ENCODE measurements at regions not wholly inside any gene's neighbourhood (a gene's known extent, or its start where the extent isn't known, plus 50 kb on each side); places are given as distances from the start of the nearest gene placed in this dataset.

- CTCF ChIA-PET = interaction anchor here (0.9 to 1.1 kb wide), 2 partner anchors 15 to 23 kb away, joined by 3 read pairs; no protein-coding TSS in a partner anchor
Observed at GRCh38 chr6:112591329-112591728, 244.2 kb downstream of the RFPL4B start.

DNA sequence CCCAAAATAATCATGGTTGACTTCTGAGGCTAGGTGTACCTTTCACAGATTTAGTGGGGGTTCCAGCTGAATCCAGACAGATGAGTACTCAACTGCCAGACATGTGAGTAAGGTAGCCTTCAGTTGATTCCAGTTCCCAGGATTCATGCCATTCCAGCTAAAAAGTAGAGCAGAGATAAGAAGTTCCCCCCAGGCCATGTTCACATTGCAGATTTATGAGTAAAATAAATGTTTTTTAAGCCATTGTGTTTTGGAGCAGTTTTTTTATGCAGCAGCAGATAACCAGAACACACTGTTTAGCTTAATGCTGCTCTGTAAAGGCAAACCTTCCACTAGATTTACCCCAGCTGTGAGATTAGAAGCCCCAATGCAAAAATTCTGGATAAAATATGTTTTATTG is 245.0 kb downstream of the RFPL4B start:
- TF ChIP-seq, protein P1, sequence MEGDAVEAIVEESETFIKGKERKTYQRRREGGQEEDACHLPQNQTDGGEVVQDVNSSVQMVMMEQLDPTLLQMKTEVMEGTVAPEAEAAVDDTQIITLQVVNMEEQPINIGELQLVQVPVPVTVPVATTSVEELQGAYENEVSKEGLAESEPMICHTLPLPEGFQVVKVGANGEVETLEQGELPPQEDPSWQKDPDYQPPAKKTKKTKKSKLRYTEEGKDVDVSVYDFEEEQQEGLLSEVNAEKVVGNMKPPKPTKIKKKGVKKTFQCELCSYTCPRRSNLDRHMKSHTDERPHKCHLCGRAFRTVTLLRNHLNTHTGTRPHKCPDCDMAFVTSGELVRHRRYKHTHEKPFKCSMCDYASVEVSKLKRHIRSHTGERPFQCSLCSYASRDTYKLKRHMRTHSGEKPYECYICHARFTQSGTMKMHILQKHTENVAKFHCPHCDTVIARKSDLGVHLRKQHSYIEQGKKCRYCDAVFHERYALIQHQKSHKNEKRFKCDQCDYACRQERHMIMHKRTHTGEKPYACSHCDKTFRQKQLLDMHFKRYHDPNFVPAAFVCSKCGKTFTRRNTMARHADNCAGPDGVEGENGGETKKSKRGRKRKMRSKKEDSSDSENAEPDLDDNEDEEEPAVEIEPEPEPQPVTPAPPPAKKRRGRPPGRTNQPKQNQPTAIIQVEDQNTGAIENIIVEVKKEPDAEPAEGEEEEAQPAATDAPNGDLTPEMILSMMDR (IDR thresholded peaks at IDR 0.05; ENCODE audit: control extremely low read depth, extremely low read depth, low read depth, missing control alignments) = no peak
- ChIA-PET CTCF (interaction anchor here (0.9 to 1.1 kb wide), 2 partner anchors 16 to 18 kb away, joined by 3 read pairs; no protein-coding TSS in a partner anchor), POLR2A (no interaction called here)
- DNase-seq (ENCODE audit: extremely low spot score) = no peak

More at GRCh38 chr6:112591329-112591728, 244.2 kb downstream of the RFPL4B start:
- DNase-seq (ENCODE audit: extremely low spot score) = no peak
- TF ChIP-seq, protein P1 (IDR thresholded peaks at IDR 0.05; ENCODE audit: control extremely low read depth, extremely low read depth, low read depth, missing control alignments) = no peak
- POLR2A ChIA-PET = no interaction called here

GRCh38 chr6:112594886-112595594 is 247.9 kb downstream of the RFPL4B start:
- ChIA-PET POLR2A (no interaction called here), CTCF (no interaction called here)
- DNase-seq (ENCODE audit: extremely low spot score) = no peak
- TF ChIP-seq, protein P1 (IDR thresholded peaks at IDR 0.05; ENCODE audit: control extremely low read depth, extremely low read depth, low read depth, missing control alignments) = no peak

DNA sequence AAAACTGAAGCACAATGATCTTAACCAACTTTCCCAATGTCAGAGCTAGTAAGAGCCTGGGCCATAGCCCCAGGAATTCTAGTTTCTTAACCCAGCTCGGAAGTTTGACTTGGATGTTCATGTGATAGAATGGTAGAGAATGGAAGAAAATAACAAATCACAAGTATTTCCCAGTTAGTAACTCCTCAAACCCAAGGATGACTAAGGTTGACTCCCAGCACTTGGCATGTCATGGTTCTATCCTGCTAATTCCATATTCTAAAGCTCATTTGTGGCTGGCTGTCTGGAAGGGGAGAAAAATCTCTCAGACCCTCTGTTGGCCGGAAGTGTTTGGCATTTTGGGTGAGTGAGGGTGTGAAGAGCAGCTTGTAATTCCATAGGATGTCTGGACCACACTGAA is 248.7 kb downstream of the RFPL4B start:
- ChIA-PET POLR2A (interaction anchor here (0.6 kb wide), 1 partner anchor 332 kb away, joined by 11 read pairs; no protein-coding TSS in a partner anchor), CTCF (no interaction called here)
- DNase-seq (ENCODE audit: extremely low spot score) = no peak

GRCh38 chr6:112597176-112597575 is 250.0 kb downstream of the RFPL4B start:
- TF ChIP-seq, protein P1 (IDR thresholded peaks at IDR 0.05; ENCODE audit: control extremely low read depth, extremely low read depth, low read depth, missing control alignments) = no peak
- POLR2A ChIA-PET = no interaction called here
- no peak for DNase-seq (ENCODE audit: extremely low spot score)
- CTCF ChIA-PET = no interaction called here

More for the DNA sequence above, 248.7 kb downstream of the RFPL4B start:
- TF ChIP-seq, protein P1 (IDR thresholded peaks at IDR 0.05; ENCODE audit: control extremely low read depth, extremely low read depth, low read depth, missing control alignments) = no peak

DNA sequence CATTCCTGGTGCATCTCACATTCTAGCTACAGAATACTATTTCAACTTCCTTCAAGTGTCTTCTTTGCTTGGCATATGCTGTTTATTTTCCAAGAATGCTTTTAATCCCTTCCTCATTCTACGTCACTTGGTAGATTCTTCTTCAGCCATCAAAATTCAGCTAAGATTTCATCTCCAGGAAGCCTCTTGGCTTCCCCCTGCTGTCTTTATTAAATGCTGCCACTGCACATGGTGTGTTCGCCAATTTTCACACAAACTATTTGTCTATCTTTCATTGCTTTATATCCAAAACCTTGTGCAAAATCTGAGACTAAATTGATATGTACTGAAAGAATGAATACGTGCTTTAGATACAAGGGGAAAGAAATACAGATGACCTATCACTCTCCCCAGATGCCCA is 253.0 kb downstream of the RFPL4B start:
- TF ChIP-seq, protein P1 (IDR thresholded peaks at IDR 0.05; ENCODE audit: control extremely low read depth, extremely low read depth, low read depth, missing control alignments) = no peak
- POLR2A ChIA-PET = no interaction called here
- CTCF ChIA-PET = interaction anchor here (1.4 kb wide), 1 partner anchor 21 kb away, joined by 4 read pairs; no protein-coding TSS in a partner anchor
- no peak for DNase-seq (ENCODE audit: extremely low spot score)

Data from GM10248 (cell line).